ENCODE measurements at regions not wholly inside any gene's neighbourhood (a gene's known extent, or its start where the extent isn't known, plus 50 kb on each side); places are given as distances from the start of the nearest gene placed in this dataset.

GRCh38 chr20:39395478-39396291 is 433.5 kb downstream of the DHX35 start:
- H3K18ac ChIP-seq (ENCODE audit: extremely low read depth, low read length), result no peak overlapping the region
- FAIRE-seq (no peak), DNase-seq (ENCODE audit: low read depth in 1 of 2, low spot score in 2 of 2) (no peak)
- CTCF ChIA-PET (ENCODE audit: partially characterized antibody), result interaction anchor here (0.9 to 2.3 kb wide), 11 partner anchors 10 to 862 kb away, joined by 3 to 16 read pairs (median 5); no protein-coding TSS in a partner anchor
- H2BK15ac ChIP-seq (ENCODE audit: low read length), result no peak overlapping the region
- no peak overlapping the region for H4K5ac ChIP-seq (ENCODE audit: insufficient read length, low read depth, low read length)
- no peak overlapping the region for H2BK5ac ChIP-seq (ENCODE audit: low read depth, low read length)
- H3K23ac ChIP-seq (ENCODE audit: insufficient read length), result no peak overlapping the region
- no peak overlapping the region for H3K4me3 ChIP-seq (ENCODE audit: extremely low read depth in 1 of 4, insufficient read depth in 2 of 4, low read depth in 3 of 4, low read length in 4 of 4)
- H3K4me1 ChIP-seq (replicated peaks in 1 of 4; ENCODE audit: control insufficient read depth in 3 of 4, insufficient read depth in 4 of 4, low read length in 3 of 4), result no peaks in the 10 kb centered on the region
- POLR2A ChIA-PET (ENCODE audit: partially characterized antibody), result no interaction called here
- H2AK5ac ChIP-seq (ENCODE audit: low read depth, low read length), result no peak overlapping the region
- H3K14ac ChIP-seq (ENCODE audit: insufficient read length), result no peak overlapping the region
- no peak overlapping the region for H3K9ac ChIP-seq (replicated peaks in 1 of 4; ENCODE audit: extremely low read depth in 1 of 4, low read depth in 3 of 4, low read length in 3 of 4)
- WGBS, 2 experiments (ENCODE audit: extremely low coverage in 1 of 2, insufficient coverage in 1 of 2, insufficient read length in 1 of 2, insufficient replicate concordance in 2 of 2, low coverage in 1 of 2, low lambda C conversion rate in 2 of 2, missing lambda C conversion rate in 1 of 2), result 83% methylated on average over 9 of the region's 9 CpGs; no CpG with 5 or more reads in 1 of the 2 experiments
- H2BK12ac ChIP-seq (ENCODE audit: low read depth, low read length), result no peak overlapping the region
- TF ChIP-seq GABPA (IDR thresholded peaks at IDR 0.05; ENCODE audit: borderline replicate concordance, insufficient read depth, low read length) (no peak), KDM4A (IDR thresholded peaks at IDR 0.05; ENCODE audit: low read depth, low read length, severe bottlenecking) (no peak), ZNF274 (IDR thresholded peaks at IDR 0.05; ENCODE audit: borderline replicate concordance, extremely low read depth, low read length) (no peak), SIN3A (conservative IDR thresholded peaks at IDR 0.05 in 1 of 2, IDR thresholded peaks at IDR 0.05 in 1 of 2; ENCODE audit: low read depth in 1 of 2, low read length in 2 of 2) (no peak), EZH2 (IDR thresholded peaks at IDR 0.05; ENCODE audit: low read depth, low read length, severe bottlenecking) (no peak), POLR2A (IDR thresholded peaks at IDR 0.05; ENCODE audit: control extremely low read depth in 1 of 2, low read depth in 2 of 2, low read length in 2 of 2) (no peak)
- TF ChIP-seq, protein P1, sequence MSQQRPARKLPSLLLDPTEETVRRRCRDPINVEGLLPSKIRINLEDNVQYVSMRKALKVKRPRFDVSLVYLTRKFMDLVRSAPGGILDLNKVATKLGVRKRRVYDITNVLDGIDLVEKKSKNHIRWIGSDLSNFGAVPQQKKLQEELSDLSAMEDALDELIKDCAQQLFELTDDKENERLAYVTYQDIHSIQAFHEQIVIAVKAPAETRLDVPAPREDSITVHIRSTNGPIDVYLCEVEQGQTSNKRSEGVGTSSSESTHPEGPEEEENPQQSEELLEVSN (IDR thresholded peaks at IDR 0.05), result no peak
- TF ChIP-seq, protein P2, sequence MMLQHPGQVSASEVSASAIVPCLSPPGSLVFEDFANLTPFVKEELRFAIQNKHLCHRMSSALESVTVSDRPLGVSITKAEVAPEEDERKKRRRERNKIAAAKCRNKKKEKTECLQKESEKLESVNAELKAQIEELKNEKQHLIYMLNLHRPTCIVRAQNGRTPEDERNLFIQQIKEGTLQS (IDR thresholded peaks at IDR 0.05; ENCODE audit: insufficient read depth, low read depth, low read length), result no peak
- H4K20me1 ChIP-seq (replicated peaks in 1 of 2; ENCODE audit: control insufficient read depth in 1 of 2, insufficient read depth in 2 of 2, low read length in 2 of 2), result no peaks in the 10 kb centered on the region
- no peaks in the 10 kb centered on the region for H3K79me2 ChIP-seq (ENCODE audit: control insufficient read depth in 1 of 2, insufficient read depth in 2 of 2, low read length in 2 of 2)
- no peaks in the 10 kb centered on the region for H3K79me1 ChIP-seq (ENCODE audit: low read depth, low read length)
- H2BK20ac ChIP-seq (ENCODE audit: low read length), result no peak overlapping the region
- no peak overlapping the region for H2AFZ ChIP-seq (ENCODE audit: low read length)
- no peak overlapping the region for H4K91ac ChIP-seq (replicated peaks; ENCODE audit: insufficient read length, low read length)
- no peak overlapping the region for H3K27ac ChIP-seq (ENCODE audit: low read depth, low read length)
- no peak overlapping the region for H2BK120ac ChIP-seq (replicated peaks; ENCODE audit: low read depth, low read length)
- H3K27me3 ChIP-seq (replicated peaks in 1 of 4; ENCODE audit: control insufficient read depth in 3 of 4, extremely low read depth in 1 of 4, insufficient read depth in 3 of 4, low read length in 3 of 4), result no peaks in the 10 kb centered on the region
- H3K56ac ChIP-seq (replicated peaks; ENCODE audit: insufficient read length, low read depth, low read length), result no peak overlapping the region
- H3K36me3 ChIP-seq (ENCODE audit: control insufficient read depth in 2 of 4, insufficient read depth in 4 of 4, low read length in 3 of 4), result no peaks in the 10 kb centered on the region
- no peaks in the 10 kb centered on the region for H3K9me3 ChIP-seq (ENCODE audit: insufficient read depth in 2 of 2, low read depth in 1 of 2, low read length in 1 of 2)
- no peak overlapping the region for H3K4ac ChIP-seq (replicated peaks; ENCODE audit: insufficient read length, low read depth, low read length)
- H3K4me2 ChIP-seq (ENCODE audit: insufficient read depth in 1 of 2, low read depth in 2 of 2, low read length in 2 of 2), result no peak overlapping the region
- H3K23me2 ChIP-seq (ENCODE audit: low read depth, low read length), result no peaks in the 10 kb centered on the region
- H4K8ac ChIP-seq (ENCODE audit: extremely low read depth, insufficient read depth, low read length), result no peak overlapping the region
